T-helper 2 cell (primary cell): ENCODE measurements at regions not wholly inside any gene's neighbourhood (a gene's known extent, or its start where the extent isn't known, plus 50 kb on each side); places are given as distances from the start of the nearest gene placed in this dataset.

Experiments used
- DNase-seq, 5 experiments: peaks; one replicate each; pipeline versions ENCODE4 v3.0.0 to v3.0.0-alpha.2; 2012 to 2022

GRCh38 chr6:19979059-19979458 is 141.9 kb downstream of the ID4 start:
- DNase-seq = no peak

- DNase-seq = no peak
Observed at GRCh38 chr6:19979986-19980385, 142.8 kb downstream of the ID4 start.

DNA sequence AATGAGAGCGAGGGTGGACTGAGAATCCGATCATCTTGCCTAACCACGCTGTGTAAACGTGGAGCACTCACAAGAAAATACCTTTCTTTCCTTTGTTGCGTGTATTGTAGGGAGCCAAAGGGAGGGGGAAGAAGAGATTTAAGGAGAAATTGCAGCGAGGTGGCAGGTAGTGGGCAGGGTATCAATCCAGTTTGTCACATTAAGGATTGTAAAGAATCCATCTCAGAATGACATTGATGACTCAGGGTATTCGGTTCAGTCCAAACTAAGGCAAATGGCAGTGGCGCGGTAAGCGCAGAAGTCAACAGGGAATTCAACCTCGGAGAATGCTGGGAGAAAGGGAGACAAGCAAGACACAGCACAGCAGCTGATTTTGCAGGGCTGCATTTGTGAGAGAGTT is 146.2 kb downstream of the ID4 start:
- no peak for DNase-seq

DNA sequence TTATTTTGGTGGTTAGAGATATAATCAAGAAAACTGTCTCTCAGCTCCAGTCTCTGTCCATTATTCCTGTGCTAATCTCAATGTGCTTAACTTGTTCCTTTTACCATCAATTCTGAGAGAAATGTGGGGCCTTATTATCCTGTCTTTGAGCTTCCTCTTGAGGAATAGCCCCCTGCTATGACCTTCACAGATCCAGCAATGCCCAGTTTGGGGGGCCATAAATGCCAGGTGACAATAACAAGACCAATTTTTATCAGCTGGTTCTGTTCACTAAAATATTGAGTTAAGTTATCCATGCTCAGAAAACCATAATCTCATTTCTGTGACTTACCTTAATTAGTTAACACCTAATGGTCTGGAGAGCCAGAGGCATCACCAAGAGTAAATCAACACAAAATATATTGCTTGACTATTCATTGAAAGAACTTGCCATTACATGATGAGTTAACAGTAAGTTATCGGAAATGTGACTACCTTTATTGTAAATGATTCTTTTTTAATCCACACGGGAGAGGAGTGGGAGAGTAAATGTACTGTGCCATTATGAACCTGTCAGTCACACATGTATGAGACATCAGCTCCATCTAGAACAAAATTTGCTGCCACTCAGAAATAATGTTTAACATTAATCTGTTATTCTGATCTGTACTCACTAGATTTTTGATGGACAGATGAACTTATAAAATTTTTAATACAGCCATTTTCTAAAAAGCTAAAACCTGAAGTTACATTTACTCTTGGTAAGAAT is 149.7 kb downstream of the ID4 start:
- DNase-seq = no peak

- peak in 1 of 5 experiments; percentile 10 for DNase-seq
Observed at GRCh38 chr6:19988555-19988954, 151.4 kb downstream of the ID4 start.

DNA sequence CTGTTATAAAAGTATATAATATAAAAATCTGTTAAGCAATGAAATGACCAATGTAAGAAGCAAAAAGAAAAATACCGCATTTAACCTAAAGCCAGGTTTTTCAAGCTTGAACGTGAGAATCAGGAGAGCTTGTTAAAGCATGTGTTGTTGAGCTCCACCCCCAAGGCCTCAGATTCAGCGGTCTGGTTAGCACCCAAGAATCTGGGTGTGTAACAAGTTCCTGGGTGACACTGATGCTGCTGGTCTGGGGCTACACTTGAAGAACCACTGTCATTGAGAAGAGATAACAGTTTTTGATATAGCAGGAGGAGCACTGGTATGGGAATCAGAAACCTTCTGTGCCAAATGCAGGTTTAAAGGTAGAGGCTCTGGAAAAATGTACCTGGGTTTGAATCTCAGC is 154.0 kb downstream of the ID4 start:
- DNase-seq = no peak

DNA sequence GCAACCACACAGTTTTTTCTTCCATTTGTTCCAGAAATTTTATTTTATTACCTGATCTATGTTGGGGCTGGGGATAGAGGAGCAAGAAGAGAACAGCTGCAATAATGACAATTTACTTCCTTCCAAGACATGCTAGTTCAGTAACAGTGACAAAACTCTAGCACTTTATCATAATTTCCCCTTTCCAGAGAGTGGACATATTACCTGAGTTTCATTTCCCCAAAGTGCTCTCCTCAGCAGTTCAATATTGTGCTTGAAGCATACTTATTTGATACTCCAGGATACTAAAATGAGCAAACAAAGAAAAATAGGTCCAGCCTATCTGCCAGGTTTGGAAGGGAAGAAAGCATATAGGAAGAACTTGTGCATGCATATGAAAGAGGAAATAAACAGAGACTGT is 157.7 kb downstream of the ID4 start:
- no peak for DNase-seq

GRCh38 chr6:19995575-19996257 is 158.5 kb downstream of the ID4 start:
- DNase-seq = no peak

DNA sequence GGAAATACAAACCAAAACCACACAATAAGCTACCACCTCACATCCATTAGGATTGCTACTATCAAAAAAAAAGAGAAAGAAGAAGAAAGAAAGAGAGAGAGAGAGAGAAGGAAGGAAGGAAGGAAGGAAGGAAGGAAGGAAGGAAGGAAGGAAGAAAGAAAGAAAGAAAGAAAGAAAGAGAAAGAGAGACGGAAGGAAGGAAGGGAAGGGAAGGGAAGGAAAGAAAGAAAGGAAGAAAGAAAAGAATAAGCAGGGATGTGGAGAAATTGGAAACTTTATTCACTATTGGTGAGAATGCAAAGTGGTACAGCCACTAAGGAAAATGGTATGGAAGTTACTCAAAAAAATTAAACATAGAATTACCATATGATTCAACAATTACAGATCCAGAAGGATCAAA is 159.9 kb downstream of the ID4 start:
- DNase-seq = no peak

DNA sequence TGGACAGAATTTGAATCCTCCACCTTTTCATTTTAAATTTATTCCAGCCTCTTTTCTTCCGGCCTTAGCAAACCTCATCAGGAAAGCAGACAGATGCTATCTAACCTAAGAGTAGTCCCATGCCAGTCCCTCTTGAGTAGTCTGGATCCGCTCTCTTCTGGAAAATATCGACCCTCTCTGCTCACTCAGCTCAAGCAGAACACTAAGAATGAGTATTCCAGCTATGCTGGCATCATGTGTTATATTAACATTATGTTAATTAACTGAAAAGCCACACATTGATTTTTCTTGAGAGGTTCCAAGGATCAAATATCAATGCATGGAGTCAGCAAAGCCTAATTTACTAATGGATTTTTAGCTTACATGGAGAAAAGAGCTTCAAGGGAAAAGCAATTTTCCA is 161.4 kb downstream of the ID4 start:
- no peak for DNase-seq

GRCh38 chr6:19999319-20000191 is 162.4 kb downstream of the ID4 start:
- peak in 1 of 5 experiments; percentile 39 for DNase-seq

- no peak for DNase-seq
Observed at GRCh38 chr6:20001286-20001685, 164.1 kb downstream of the ID4 start.

DNA sequence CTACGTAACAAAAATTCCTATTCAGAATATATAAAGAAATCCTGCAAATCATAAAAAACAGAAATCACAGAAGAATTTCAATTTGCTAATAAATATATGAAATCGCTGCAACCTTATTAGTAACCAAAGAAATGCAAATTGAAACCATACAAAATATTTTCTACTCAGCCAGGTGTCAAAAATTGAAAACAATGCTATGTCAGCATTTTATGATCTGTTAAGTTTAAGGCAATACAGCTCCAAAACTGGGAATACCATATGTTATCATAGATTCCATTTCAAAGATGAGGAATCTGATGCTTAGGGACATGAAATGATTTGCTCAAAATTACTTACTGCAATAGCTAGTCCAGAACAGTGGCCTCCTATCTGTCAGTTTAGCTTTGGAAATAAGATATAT is 168.9 kb downstream of the ID4 start:
- no peak for DNase-seq

- DNase-seq = no peak
Observed at GRCh38 chr6:20008131-20008530, 171.0 kb downstream of the ID4 start.

GRCh38 chr6:20013066-20013861 is 176.1 kb downstream of the ID4 start:
- no peak for DNase-seq

- no peak for DNase-seq
Observed at GRCh38 chr6:20014508-20014907, 177.3 kb downstream of the ID4 start.

DNA sequence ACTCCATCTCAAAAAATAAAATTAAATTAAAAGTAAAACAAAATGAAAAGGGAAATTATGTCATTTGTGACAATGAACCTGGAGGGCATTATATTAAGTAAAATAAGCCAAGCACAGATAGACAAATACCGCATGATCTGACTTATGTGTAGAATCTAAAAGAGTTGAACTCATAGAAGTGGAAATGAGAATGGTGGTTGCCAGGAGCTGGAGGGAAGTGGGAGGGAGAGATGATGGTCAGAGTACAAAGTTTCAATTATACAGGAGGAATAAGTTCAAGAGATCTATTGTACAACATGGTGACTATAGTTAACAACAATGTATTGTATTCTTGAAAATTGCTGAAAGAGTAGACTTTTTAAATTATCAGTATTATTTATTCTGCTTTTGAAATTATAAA is 183.4 kb downstream of the ID4 start:
- DNase-seq = no peak

DNA sequence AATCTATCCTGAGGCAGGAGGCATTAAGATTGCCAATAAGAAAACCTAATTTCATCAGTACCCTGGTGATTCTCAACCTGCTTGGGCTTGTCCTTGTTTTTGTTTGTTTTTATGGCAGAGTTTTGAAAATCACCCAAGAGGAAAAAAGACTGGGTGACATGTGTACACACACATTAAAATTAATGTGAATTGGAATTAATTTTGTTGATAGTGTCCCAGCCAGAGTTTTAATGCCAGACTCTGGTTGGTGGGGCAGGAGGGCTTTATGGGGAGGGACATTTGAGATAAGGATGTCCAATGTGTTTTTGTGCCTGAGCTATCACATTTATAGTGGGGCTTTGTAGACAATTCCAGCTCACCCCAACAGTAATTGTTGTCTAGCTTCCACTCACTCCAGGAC is 184.6 kb downstream of the ID4 start:
- DNase-seq = no peak

DNA sequence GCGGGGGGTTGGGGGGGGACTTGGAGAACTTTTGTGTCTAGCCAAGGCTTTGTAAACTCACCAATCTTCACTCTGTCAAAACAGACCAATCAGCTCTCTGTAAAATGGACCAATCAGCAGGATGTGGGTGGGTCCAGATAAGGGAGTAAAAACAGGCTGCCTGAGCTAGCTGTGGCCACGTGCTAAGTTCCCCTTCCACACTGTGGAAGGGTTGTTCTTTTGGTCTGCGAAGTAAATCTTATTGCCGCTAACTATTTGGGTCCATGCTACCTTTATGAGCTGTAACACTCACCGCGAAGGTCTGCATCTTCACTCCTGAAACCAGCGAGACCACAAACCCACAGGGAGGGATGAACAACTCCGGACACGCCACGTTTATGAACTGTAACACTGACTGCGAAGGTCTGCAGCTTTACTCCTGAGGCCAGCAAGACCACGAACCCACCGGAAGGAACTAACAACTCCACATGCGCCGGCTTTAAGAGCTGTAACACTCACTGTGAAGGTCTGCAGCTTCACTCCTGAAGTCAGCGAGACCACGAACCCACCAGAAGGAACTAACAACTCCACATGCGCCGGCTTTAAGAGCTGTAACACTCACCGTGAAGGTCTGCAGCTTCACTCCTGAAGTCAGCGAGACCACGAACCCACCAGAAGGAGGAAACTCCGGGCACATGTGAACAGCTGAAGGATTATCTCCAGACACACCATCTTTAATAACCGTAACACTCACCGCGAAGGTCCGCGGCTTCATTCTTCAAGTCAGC is 186.6 kb downstream of the ID4 start:
- peak in 2 of 5 experiments; percentile 22 to 82 for DNase-seq

DNA sequence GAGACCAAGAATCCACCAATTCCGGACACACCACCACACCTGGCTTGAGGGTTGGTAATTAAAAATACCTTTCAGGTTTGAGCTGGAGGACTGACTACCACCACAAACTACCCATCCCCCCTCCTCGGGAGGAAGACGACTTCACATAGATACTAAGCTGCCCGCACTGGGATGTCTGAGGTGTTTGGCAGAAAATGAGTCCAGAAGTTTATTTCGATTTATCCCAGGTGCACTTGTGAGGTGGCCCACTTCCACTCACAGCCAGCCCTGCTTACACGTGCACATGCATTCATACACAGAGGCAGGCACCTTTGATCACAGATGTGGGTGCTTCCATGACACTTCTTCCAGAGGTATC is 187.1 kb downstream of the ID4 start:
- DNase-seq = peak in 2 of 5 experiments; percentile 0 to 22

DNA sequence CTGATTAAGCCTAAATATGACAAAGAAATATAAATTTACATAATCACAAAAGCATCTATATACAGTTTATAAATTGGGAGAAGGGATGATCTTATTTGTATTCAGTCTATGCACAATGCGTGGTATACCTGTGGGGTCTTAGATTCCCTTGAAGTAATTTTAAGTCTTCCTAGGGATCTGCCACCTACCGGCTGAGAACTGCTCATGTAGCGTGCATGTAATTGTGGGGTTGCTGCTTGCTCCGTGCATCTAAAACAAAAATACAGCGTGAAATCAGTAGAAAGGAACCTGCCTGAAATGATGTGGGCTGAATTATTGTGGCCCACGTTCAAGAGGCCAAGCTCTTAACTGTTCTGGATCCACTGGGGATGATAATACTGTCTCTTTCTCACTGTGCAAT is 187.3 kb downstream of the MBOAT1 start:
- no peak for DNase-seq

DNA sequence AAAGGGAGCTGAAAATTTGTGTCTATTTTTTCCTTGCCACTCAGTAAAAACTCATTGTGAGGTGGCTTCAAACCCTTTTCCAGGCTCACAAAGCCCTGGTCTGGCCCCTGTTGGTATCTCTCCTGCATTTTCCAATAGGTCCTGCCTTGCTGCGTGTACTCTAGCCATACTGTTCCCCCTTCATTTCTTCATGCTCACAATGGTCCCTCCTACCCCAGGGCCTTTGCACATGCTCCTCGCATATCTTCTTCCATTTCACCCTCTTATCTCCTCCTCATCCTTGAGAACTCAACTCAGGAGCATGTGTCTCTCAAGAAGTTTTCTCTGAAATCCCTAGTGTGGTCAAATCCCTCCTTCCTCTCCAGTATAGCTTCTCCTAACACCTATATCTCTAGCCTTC is 186.6 kb downstream of the MBOAT1 start:
- DNase-seq = no peak
